DND-41 (cell line): ENCODE measurements at regions not wholly inside any gene's neighbourhood (a gene's known extent, or its start where the extent isn't known, plus 50 kb on each side); places are given as distances from the start of the nearest gene placed in this dataset.

Experiments
- EZH2 ChIP-seq: IDR thresholded peaks from 3 replicates; pipeline ENCODE4 v1.6.1; 2012; ENCODE audit warnings: borderline replicate concordance, low read depth, mild to moderate bottlenecking, moderate library complexity, low read length, inconsistent platforms; ENCODE audit not compliant: severe bottlenecking
- TF ChIP-seq, protein P1 (sequence below): IDR thresholded peaks from 2 replicates; pipeline ENCODE4 v1.5.1; 2012; ENCODE audit warnings: borderline replicate concordance, low read length, moderate library complexity, mild to moderate bottlenecking; ENCODE audit not compliant: poor library complexity, severe bottlenecking; ENCODE audit errors: extremely low read depth

GRCh38 chr13:59299584-59299983 lies 864.1 kb downstream of the DIAPH3 start:
- TF ChIP-seq, protein P1, sequence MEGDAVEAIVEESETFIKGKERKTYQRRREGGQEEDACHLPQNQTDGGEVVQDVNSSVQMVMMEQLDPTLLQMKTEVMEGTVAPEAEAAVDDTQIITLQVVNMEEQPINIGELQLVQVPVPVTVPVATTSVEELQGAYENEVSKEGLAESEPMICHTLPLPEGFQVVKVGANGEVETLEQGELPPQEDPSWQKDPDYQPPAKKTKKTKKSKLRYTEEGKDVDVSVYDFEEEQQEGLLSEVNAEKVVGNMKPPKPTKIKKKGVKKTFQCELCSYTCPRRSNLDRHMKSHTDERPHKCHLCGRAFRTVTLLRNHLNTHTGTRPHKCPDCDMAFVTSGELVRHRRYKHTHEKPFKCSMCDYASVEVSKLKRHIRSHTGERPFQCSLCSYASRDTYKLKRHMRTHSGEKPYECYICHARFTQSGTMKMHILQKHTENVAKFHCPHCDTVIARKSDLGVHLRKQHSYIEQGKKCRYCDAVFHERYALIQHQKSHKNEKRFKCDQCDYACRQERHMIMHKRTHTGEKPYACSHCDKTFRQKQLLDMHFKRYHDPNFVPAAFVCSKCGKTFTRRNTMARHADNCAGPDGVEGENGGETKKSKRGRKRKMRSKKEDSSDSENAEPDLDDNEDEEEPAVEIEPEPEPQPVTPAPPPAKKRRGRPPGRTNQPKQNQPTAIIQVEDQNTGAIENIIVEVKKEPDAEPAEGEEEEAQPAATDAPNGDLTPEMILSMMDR: no peak
- TF ChIP-seq EZH2: no peak
